ENCODE measurements at regions not wholly inside any gene's neighbourhood (a gene's known extent, or its start where the extent isn't known, plus 50 kb on each side); places are given as distances from the start of the nearest gene placed in this dataset.

- no peak overlapping the region for H3K4me3 ChIP-seq (ENCODE audit: low read depth, low read length)
- DNase-seq (ENCODE audit: low read depth), result no peak
- no peak for TF ChIP-seq CTCF (IDR thresholded peaks at IDR 0.05; ENCODE audit: insufficient read depth, low read length, poor library complexity, severe bottlenecking)
- no peaks in the 10 kb centered on the region for H3K27me3 ChIP-seq (ENCODE audit: control insufficient read depth, insufficient read depth, low read length)
- H3K36me3 ChIP-seq (ENCODE audit: control insufficient read depth, insufficient read depth, low read length), result no peaks in the 10 kb centered on the region
Observed at GRCh38 chr14:56718312-56718711, 92.0 kb downstream of the OTX2 start.

- H3K4me3 ChIP-seq (ENCODE audit: low read depth, low read length), result no peak overlapping the region
- TF ChIP-seq CTCF (IDR thresholded peaks at IDR 0.05; ENCODE audit: insufficient read depth, low read length, poor library complexity, severe bottlenecking), result no peak
- H3K27me3 ChIP-seq (ENCODE audit: control insufficient read depth, insufficient read depth, low read length), result no peaks in the 10 kb centered on the region
- DNase-seq (ENCODE audit: low read depth), result no peak
- H3K36me3 ChIP-seq (ENCODE audit: control insufficient read depth, insufficient read depth, low read length), result no peaks in the 10 kb centered on the region
Observed at GRCh38 chr14:56716705-56717104, 93.6 kb downstream of the OTX2 start.

- TF ChIP-seq CTCF (IDR thresholded peaks at IDR 0.05; ENCODE audit: insufficient read depth, low read length, poor library complexity, severe bottlenecking), result peak; percentile 8
- H3K4me3 ChIP-seq (ENCODE audit: low read depth, low read length), result no peak overlapping the region
- H3K27me3 ChIP-seq (ENCODE audit: control insufficient read depth, insufficient read depth, low read length), result no peaks in the 10 kb centered on the region
- no peaks in the 10 kb centered on the region for H3K36me3 ChIP-seq (ENCODE audit: control insufficient read depth, insufficient read depth, low read length)
- no peak for DNase-seq (ENCODE audit: low read depth)
Observed at GRCh38 chr14:56715938-56716337, 94.3 kb downstream of the OTX2 start.

GRCh38 chr14:56709201-56709600 lies 101.1 kb downstream of the OTX2 start:
- H3K4me3 ChIP-seq (ENCODE audit: low read depth, low read length), result no peak overlapping the region
- H3K36me3 ChIP-seq (ENCODE audit: control insufficient read depth, insufficient read depth, low read length), result no peaks in the 10 kb centered on the region
- no peaks in the 10 kb centered on the region for H3K27me3 ChIP-seq (ENCODE audit: control insufficient read depth, insufficient read depth, low read length)
- no peak for TF ChIP-seq CTCF (IDR thresholded peaks at IDR 0.05; ENCODE audit: insufficient read depth, low read length, poor library complexity, severe bottlenecking)
- DNase-seq (ENCODE audit: low read depth), result no peak

- Histone ChIP-seq H3K4me3 (ENCODE audit: low read depth, low read length) (no peak overlapping the region), H3K27me3 (ENCODE audit: control insufficient read depth, insufficient read depth, low read length) (no peaks in the 10 kb centered on the region), H3K36me3 (ENCODE audit: control insufficient read depth, insufficient read depth, low read length) (no peaks in the 10 kb centered on the region)
- no peak for DNase-seq (ENCODE audit: low read depth)
- no peak for TF ChIP-seq CTCF (IDR thresholded peaks at IDR 0.05; ENCODE audit: insufficient read depth, low read length, poor library complexity, severe bottlenecking)
Observed at GRCh38 chr14:56708704-56709103, 101.6 kb downstream of the OTX2 start.

GRCh38 chr14:56703947-56704346 lies 106.3 kb downstream of the OTX2 start:
- no peak for DNase-seq (ENCODE audit: low read depth)
- no peaks in the 10 kb centered on the region for H3K36me3 ChIP-seq (ENCODE audit: control insufficient read depth, insufficient read depth, low read length)
- no peaks in the 10 kb centered on the region for H3K27me3 ChIP-seq (ENCODE audit: control insufficient read depth, insufficient read depth, low read length)
- H3K4me3 ChIP-seq (ENCODE audit: low read depth, low read length), result no peak overlapping the region
- no peak for TF ChIP-seq CTCF (IDR thresholded peaks at IDR 0.05; ENCODE audit: insufficient read depth, low read length, poor library complexity, severe bottlenecking)

Measured in kidney epithelial cell (primary cell).